ENCODE measurements at regions not wholly inside any gene's neighbourhood (a gene's known extent, or its start where the extent isn't known, plus 50 kb on each side); places are given as distances from the start of the nearest gene placed in this dataset.

DNA sequence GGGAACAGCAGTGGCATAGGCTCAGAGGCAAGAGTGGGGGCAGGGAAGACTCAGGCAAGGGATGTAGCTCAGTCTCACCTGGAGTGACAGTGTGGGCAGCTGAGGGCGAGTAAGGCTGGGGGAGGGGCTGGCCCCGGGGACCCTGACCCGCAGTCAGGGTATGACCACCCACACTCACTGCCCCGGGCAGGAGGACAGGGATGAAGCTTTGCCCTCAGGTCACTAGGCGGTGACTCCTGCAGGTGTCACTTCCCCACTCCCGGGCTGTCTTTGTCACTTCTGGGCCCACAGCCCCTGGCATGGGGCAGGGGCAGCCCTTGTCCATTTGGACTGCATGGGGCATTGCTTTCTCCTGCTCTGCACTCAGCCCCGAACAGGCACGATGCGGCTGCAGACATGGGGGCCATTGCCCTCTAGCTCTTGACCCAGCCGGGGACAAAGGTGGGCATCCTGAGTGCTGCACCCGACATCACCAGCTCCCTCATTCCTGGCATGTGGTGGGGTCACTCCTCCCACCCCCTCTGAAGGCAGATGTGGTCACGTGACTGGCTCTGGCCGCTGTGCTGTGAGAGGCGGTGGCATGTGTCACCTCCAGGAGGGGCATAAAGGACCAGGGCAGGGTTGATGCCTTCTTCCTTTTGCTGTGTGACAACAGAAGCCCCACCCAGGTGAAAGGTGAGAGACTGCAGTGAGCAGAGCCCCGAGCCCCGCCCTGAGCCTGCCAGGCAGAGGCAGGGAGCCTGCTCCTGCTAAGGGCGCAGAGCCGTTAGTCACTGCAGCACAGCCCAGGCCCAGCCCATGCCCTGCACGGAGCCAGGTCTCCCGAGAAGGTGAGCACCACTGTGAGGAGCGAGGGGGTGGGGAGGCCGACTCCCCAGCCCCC lies 66.0 kb downstream of the MATN1 start:
- Histone ChIP-seq H3K4me1 (ENCODE audit: control insufficient read depth in 5 of 5, insufficient read depth in 5 of 5, low read length in 5 of 5) (no peaks in the 10 kb centered on the region), H3K36me3 (ENCODE audit: control insufficient read depth in 4 of 4, insufficient read depth in 4 of 4, low read length in 4 of 4) (no peaks in the 10 kb centered on the region), H3K27ac (ENCODE audit: low read depth in 1 of 2, low read length in 1 of 2) (no peak overlapping the region), H3K27me3 (ENCODE audit: control insufficient read depth in 3 of 3, insufficient read depth in 3 of 3, low read length in 2 of 3) (no peaks in the 10 kb centered on the region), H3K9me3 (ENCODE audit: control insufficient read depth in 4 of 4, insufficient read depth in 3 of 4, low read length in 3 of 4) (peaks cover 0 to 2% (median 0%) of the 10 kb centered on the region in 4 donors), H3K9ac (ENCODE audit: insufficient read depth in 1 of 2, low read length in 2 of 2) (no peak overlapping the region), H3K4me3 (no peak overlapping the region)
- TF ChIP-seq, protein P1, sequence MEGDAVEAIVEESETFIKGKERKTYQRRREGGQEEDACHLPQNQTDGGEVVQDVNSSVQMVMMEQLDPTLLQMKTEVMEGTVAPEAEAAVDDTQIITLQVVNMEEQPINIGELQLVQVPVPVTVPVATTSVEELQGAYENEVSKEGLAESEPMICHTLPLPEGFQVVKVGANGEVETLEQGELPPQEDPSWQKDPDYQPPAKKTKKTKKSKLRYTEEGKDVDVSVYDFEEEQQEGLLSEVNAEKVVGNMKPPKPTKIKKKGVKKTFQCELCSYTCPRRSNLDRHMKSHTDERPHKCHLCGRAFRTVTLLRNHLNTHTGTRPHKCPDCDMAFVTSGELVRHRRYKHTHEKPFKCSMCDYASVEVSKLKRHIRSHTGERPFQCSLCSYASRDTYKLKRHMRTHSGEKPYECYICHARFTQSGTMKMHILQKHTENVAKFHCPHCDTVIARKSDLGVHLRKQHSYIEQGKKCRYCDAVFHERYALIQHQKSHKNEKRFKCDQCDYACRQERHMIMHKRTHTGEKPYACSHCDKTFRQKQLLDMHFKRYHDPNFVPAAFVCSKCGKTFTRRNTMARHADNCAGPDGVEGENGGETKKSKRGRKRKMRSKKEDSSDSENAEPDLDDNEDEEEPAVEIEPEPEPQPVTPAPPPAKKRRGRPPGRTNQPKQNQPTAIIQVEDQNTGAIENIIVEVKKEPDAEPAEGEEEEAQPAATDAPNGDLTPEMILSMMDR (IDR thresholded peaks at IDR 0.05; ENCODE audit: control extremely low read depth, extremely low read depth) = no peak
- ATAC-seq (ENCODE audit: insufficient read depth, low FRiP score) (no peak), DNase-seq (no peak)
- WGBS, 2 donors = 55 to 69% methylated on average over 21 to 22 of the region's 22 CpGs

DNA sequence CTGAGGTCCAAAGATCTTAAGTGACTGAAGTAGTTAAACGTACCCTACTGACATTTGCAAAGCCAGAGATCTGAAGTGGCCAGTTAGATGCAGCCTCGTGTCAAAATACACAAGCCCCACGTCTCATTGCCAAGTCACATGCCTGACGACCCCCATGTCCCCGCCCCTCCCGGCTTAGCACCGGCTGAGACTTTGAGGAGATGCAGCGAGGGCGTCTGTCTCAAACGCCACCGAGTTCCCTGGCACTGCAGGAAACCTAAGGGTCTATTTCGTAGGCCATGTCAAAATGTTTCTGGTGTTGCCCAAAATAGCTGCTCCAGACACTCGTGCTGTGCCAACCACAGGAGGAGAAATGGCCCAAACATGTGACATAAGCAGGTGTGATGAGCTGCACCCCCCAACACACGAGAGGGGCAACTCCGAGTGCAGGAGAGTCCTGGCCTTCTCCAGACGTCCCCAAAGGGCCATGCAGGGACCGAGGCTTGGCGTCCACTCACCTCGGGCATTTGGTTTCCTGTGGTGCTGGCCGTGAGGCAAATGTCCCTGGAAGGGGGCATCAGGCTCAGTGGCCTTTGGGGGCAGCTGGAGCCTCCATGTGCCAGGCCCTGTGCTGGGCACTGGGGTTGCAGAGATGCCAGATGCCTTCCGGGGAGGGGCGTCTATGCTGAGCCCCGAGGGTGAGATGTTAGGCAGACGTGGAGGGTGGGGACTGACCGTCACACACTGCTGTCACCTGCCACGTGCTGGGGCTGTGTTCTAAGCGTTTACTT lies 67.0 kb downstream of the MATN1 start:
- TF ChIP-seq, protein P1 (IDR thresholded peaks at IDR 0.05; ENCODE audit: control extremely low read depth, extremely low read depth) = no peak
- H3K4me1 ChIP-seq (ENCODE audit: control insufficient read depth in 5 of 5, insufficient read depth in 5 of 5, low read length in 5 of 5) = no peaks in the 10 kb centered on the region
- WGBS, 2 donors = 63 to 72% methylated on average over 27 of the region's 27 CpGs
- no peak overlapping the region for H3K4me3 ChIP-seq
- H3K9me3 ChIP-seq (ENCODE audit: control insufficient read depth in 4 of 4, insufficient read depth in 3 of 4, low read length in 3 of 4) = peaks cover 0 to 2% (median 0%) of the 10 kb centered on the region in 4 donors
- no peak for DNase-seq
- no peaks in the 10 kb centered on the region for H3K27me3 ChIP-seq (ENCODE audit: control insufficient read depth in 3 of 3, insufficient read depth in 3 of 3, low read length in 2 of 3)
- ATAC-seq (ENCODE audit: insufficient read depth, low FRiP score) = no peak
- H3K36me3 ChIP-seq (ENCODE audit: control insufficient read depth in 4 of 4, insufficient read depth in 4 of 4, low read length in 4 of 4) = no peaks in the 10 kb centered on the region
- no peak overlapping the region for H3K9ac ChIP-seq (ENCODE audit: insufficient read depth in 1 of 2, low read length in 2 of 2)
- no peak overlapping the region for H3K27ac ChIP-seq (ENCODE audit: low read depth in 1 of 2, low read length in 1 of 2)

DNA sequence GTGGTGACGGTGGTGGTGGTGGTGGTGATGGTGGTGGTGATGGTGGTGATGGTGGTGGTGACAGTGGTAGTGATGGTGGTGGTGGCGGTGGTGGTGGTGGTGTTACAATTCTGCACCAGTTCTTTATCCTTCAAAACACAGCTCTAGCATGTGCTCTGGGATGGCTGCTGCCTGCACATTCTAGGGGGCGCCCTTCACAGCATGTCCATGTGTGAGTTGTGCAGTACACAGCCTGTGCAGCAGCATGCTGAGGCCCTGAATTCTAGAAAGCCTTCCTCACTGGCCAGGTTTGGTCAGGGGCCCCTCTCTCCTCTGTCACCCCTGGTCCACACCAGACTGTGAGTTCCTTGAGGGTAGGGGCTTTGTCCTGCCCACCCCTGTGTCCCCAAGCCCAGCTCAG lies 67.7 kb downstream of the MATN1 start:
- Histone ChIP-seq H3K4me3 (no peak overlapping the region), H3K36me3 (ENCODE audit: control insufficient read depth in 4 of 4, insufficient read depth in 4 of 4, low read length in 4 of 4) (no peaks in the 10 kb centered on the region), H3K9me3 (ENCODE audit: control insufficient read depth in 4 of 4, insufficient read depth in 3 of 4, low read length in 3 of 4) (peaks cover 0 to 2% (median 0%) of the 10 kb centered on the region in 4 donors), H3K4me1 (ENCODE audit: control insufficient read depth in 5 of 5, insufficient read depth in 5 of 5, low read length in 5 of 5) (no peaks in the 10 kb centered on the region), H3K27ac (ENCODE audit: low read depth in 1 of 2, low read length in 1 of 2) (no peak overlapping the region), H3K9ac (ENCODE audit: insufficient read depth in 1 of 2, low read length in 2 of 2) (no peak overlapping the region), H3K27me3 (ENCODE audit: control insufficient read depth in 3 of 3, insufficient read depth in 3 of 3, low read length in 2 of 3) (no peaks in the 10 kb centered on the region)
- no peak for DNase-seq
- TF ChIP-seq, protein P1 (IDR thresholded peaks at IDR 0.05; ENCODE audit: control extremely low read depth, extremely low read depth) = no peak
- 93 to 97% methylated on average over 2 of the region's 3 CpGs for WGBS, 2 donors
- no peak for ATAC-seq (ENCODE audit: insufficient read depth, low FRiP score)
